ENCODE measurements at regions not wholly inside any gene's neighbourhood (a gene's known extent, or its start where the extent isn't known, plus 50 kb on each side); places are given as distances from the start of the nearest gene placed in this dataset.

GRCh38 chr13:44171861-44172260 lies 201.8 kb upstream of the SERP2 start:
- no peak for TF ChIP-seq POLR2A (IDR thresholded peaks at IDR 0.05)
- DNase-seq = no peak
- peaks cover 0 to 11% of the 10 kb centered on the region in 2 donors for H3K4me1 ChIP-seq
- H3K9me3 ChIP-seq = no peaks in the 10 kb centered on the region
- no peaks in the 10 kb centered on the region for H3K36me3 ChIP-seq
- no peak overlapping the region for H3K4me3 ChIP-seq
- no peak overlapping the region for H3K27ac ChIP-seq
- intact Hi-C loops (cut with DNase I; ENCODE audit: low total_unique reads) = no loop called here
- H3K27me3 ChIP-seq = no peaks in the 10 kb centered on the region

GRCh38 chr13:44172281-44172810 lies 201.3 kb upstream of the SERP2 start:
- no peak overlapping the region for H3K27ac ChIP-seq
- H3K27me3 ChIP-seq = no peaks in the 10 kb centered on the region
- DNase-seq = no peak
- H3K36me3 ChIP-seq = no peaks in the 10 kb centered on the region
- no peak overlapping the region for H3K4me3 ChIP-seq
- TF ChIP-seq CTCF (IDR thresholded peaks at IDR 0.05) = no peak
- no peak for TF ChIP-seq POLR2A (IDR thresholded peaks at IDR 0.05)
- H3K4me1 ChIP-seq = peaks cover 0 to 11% of the 10 kb centered on the region in 2 donors
- no peaks in the 10 kb centered on the region for H3K9me3 ChIP-seq
- intact Hi-C loops (cut with DNase I; ENCODE audit: low total_unique reads) = no loop called here

GRCh38 chr13:44174769-44175425 lies 198.7 kb upstream of the SERP2 start:
- H3K27ac ChIP-seq = peak overlapping the region in 1 of 2 donors; percentile 30
- TF ChIP-seq POLR2A (IDR thresholded peaks at IDR 0.05) (no peak), CTCF (IDR thresholded peaks at IDR 0.05) (no peak)
- peaks cover 0 to 11% of the 10 kb centered on the region in 2 donors for H3K4me1 ChIP-seq
- H3K27me3 ChIP-seq = no peaks in the 10 kb centered on the region
- H3K9me3 ChIP-seq = no peaks in the 10 kb centered on the region
- no peak for DNase-seq
- intact Hi-C loops (cut with DNase I; ENCODE audit: low total_unique reads) = no loop called here
- no peaks in the 10 kb centered on the region for H3K36me3 ChIP-seq
- H3K4me3 ChIP-seq = no peak overlapping the region

- Histone ChIP-seq H3K4me3 (no peak overlapping the region), H3K27me3 (no peaks in the 10 kb centered on the region), H3K27ac (no peak overlapping the region), H3K4me1 (peaks cover 0 to 11% of the 10 kb centered on the region in 2 donors), H3K36me3 (no peaks in the 10 kb centered on the region), H3K9me3 (no peaks in the 10 kb centered on the region)
- intact Hi-C loops (cut with DNase I; ENCODE audit: low total_unique reads) = no loop called here
- no peak for DNase-seq
- no peak for TF ChIP-seq POLR2A (IDR thresholded peaks at IDR 0.05)
- TF ChIP-seq CTCF (IDR thresholded peaks at IDR 0.05) = no peak
Observed at GRCh38 chr13:44176173-44176572, 197.5 kb upstream of the SERP2 start.

GRCh38 chr13:44180876-44181536 lies 192.6 kb upstream of the SERP2 start:
- Histone ChIP-seq H3K4me1 (no peaks in the 10 kb centered on the region), H3K27ac (no peak overlapping the region), H3K27me3 (no peaks in the 10 kb centered on the region), H3K4me3 (no peak overlapping the region), H3K9me3 (no peaks in the 10 kb centered on the region), H3K36me3 (no peaks in the 10 kb centered on the region)
- intact Hi-C loops (cut with DNase I; ENCODE audit: low total_unique reads) = no loop called here
- TF ChIP-seq POLR2A (IDR thresholded peaks at IDR 0.05) (no peak), CTCF (IDR thresholded peaks at IDR 0.05) (no peak)
- no peak for DNase-seq

Data from uterus (tissue), 3 donors.